ENCODE measurements at regions not wholly inside any gene's neighbourhood (a gene's known extent, or its start where the extent isn't known, plus 50 kb on each side); places are given as distances from the start of the nearest gene placed in this dataset.
"Not testable (repeated sequence)": the region's sequence is repeated elsewhere in the genome, so short reads cannot be mapped to it uniquely, and the experiment has no call there.

- ATAC-seq (replicated peaks in 6 of 8); H3K4me3 ChIP-seq; H3K27ac ChIP-seq; in situ Hi-C loops (cut with MboI; ENCODE audit: low pct_unique_long_range_greater_than_20kb in 2 of 9, low sequenced_read_pairs in 9 of 9, unreplicated experiment in 9 of 9); H3K4me1 ChIP-seq (replicated peaks in 1 of 2): not testable (repeated sequence)
- 60 to 100% (median 91%) methylated on average over 1 to 5 of the region's 5 CpGs; no CpG with 5 or more reads in 5 of the 10 experiments for WGBS, 10 experiments
Measured at GRCh38 chr1:96617375-96617774, 104.2 kb upstream of the PTBP2 start.

- no peak overlapping the region for H3K27ac ChIP-seq
- no peak overlapping the region for H3K4me3 ChIP-seq
- 50 to 100% (median 100%) methylated on average over 1 of the region's 1 CpG; no CpG with 5 or more reads in 1 of the 10 experiments for WGBS, 10 experiments
- peaks cover 0 to 13% of the 10 kb centered on the region in 2 donors for H3K4me1 ChIP-seq (replicated peaks in 1 of 2)
- ATAC-seq (replicated peaks in 6 of 8), result no peak
- in situ Hi-C loops (cut with MboI; ENCODE audit: low pct_unique_long_range_greater_than_20kb in 2 of 9, low sequenced_read_pairs in 9 of 9, unreplicated experiment in 9 of 9), result no loop called here
Measured at GRCh38 chr1:96632045-96632664, 89.4 kb upstream of the PTBP2 start.

GRCh38 chr1:96633695-96634094, 87.9 kb upstream of the PTBP2 start:
- WGBS, 10 experiments, result 81 to 100% (median 90%) methylated on average over 1 to 3 of the region's 3 CpGs; no CpG with 5 or more reads in 1 of the 10 experiments
- Histone ChIP-seq H3K4me1 (replicated peaks in 1 of 2) (peaks cover 0 to 13% of the 10 kb centered on the region in 2 donors), H3K27ac (no peak overlapping the region), H3K4me3 (no peak overlapping the region)
- no peak for ATAC-seq (replicated peaks in 6 of 8)
- in situ Hi-C loops (cut with MboI; ENCODE audit: low pct_unique_long_range_greater_than_20kb in 2 of 9, low sequenced_read_pairs in 9 of 9, unreplicated experiment in 9 of 9), result no loop called here

GRCh38 chr1:96634883-96635282, 86.7 kb upstream of the PTBP2 start:
- Histone ChIP-seq H3K4me3 (no peak overlapping the region), H3K27ac (no peak overlapping the region), H3K4me1 (replicated peaks in 1 of 2) (peaks cover 0 to 13% of the 10 kb centered on the region in 2 donors)
- 50 to 100% (median 95%) methylated on average over 1 to 2 of the region's 2 CpGs; no CpG with 5 or more reads in 4 of the 10 experiments for WGBS, 10 experiments
- ATAC-seq (replicated peaks in 6 of 8), result peak in 5 of 8 experiments; percentile 30 to 92 (median 44)
- in situ Hi-C loops (cut with MboI; ENCODE audit: low pct_unique_long_range_greater_than_20kb in 2 of 9, low sequenced_read_pairs in 9 of 9, unreplicated experiment in 9 of 9), result no loop called here

GRCh38 chr1:96641282-96641681, 80.3 kb upstream of the PTBP2 start:
- H3K4me3 ChIP-seq, result no peak overlapping the region
- peak in 3 of 8 experiments; percentile 28 to 66 (median 60) for ATAC-seq (replicated peaks in 6 of 8)
- no peak overlapping the region for H3K27ac ChIP-seq
- peaks cover 0 to 2% of the 10 kb centered on the region in 2 donors for H3K4me1 ChIP-seq (replicated peaks in 1 of 2)
- in situ Hi-C loops (cut with MboI; ENCODE audit: low pct_unique_long_range_greater_than_20kb in 2 of 9, low sequenced_read_pairs in 9 of 9, unreplicated experiment in 9 of 9), result no loop called here
- 53 to 100% (median 77%) methylated on average over 2 to 3 of the region's 3 CpGs; no CpG with 5 or more reads in 2 of the 10 experiments for WGBS, 10 experiments

- Histone ChIP-seq H3K27ac (no peak overlapping the region), H3K4me1 (replicated peaks in 1 of 2) (peaks cover 0 to 2% of the 10 kb centered on the region in 2 donors), H3K4me3 (no peak overlapping the region)
- in situ Hi-C loops (cut with MboI; ENCODE audit: low pct_unique_long_range_greater_than_20kb in 2 of 9, low sequenced_read_pairs in 9 of 9, unreplicated experiment in 9 of 9), result no loop called here
- no peak for ATAC-seq (replicated peaks in 6 of 8)
- 50 to 100% (median 80%) methylated on average over 1 of the region's 1 CpG; no CpG with 5 or more reads in 1 of the 10 experiments for WGBS, 10 experiments
Measured at GRCh38 chr1:96643519-96643918, 78.1 kb upstream of the PTBP2 start.

GRCh38 chr1:96649301-96649700, 72.3 kb upstream of the PTBP2 start:
- H3K27ac ChIP-seq, result no peak overlapping the region
- peak in 1 of 8 experiments; percentile 38 for ATAC-seq (replicated peaks in 6 of 8)
- in situ Hi-C loops (cut with MboI; ENCODE audit: low pct_unique_long_range_greater_than_20kb in 2 of 9, low sequenced_read_pairs in 9 of 9, unreplicated experiment in 9 of 9), result no loop called here
- no peak overlapping the region for H3K4me3 ChIP-seq
- H3K4me1 ChIP-seq (replicated peaks in 1 of 2), result no peaks in the 10 kb centered on the region

- Histone ChIP-seq H3K27ac (no peak overlapping the region), H3K4me3 (no peak overlapping the region), H3K4me1 (replicated peaks in 1 of 2) (no peaks in the 10 kb centered on the region)
- ATAC-seq (replicated peaks in 6 of 8), result no peak
- 51 to 100% (median 64%) methylated on average over 1 to 5 of the region's 5 CpGs; no CpG with 5 or more reads in 4 of the 10 experiments for WGBS, 10 experiments
- in situ Hi-C loops (cut with MboI; ENCODE audit: low pct_unique_long_range_greater_than_20kb in 2 of 9, low sequenced_read_pairs in 9 of 9, unreplicated experiment in 9 of 9), result no loop called here
Measured at GRCh38 chr1:96651517-96651916, 70.1 kb upstream of the PTBP2 start.

GRCh38 chr1:96660051-96660450, 61.5 kb upstream of the PTBP2 start:
- 71 to 100% (median 91%) methylated on average over 1 to 3 of the region's 3 CpGs for WGBS, 10 experiments
- H3K27ac ChIP-seq, result no peak overlapping the region
- no peak overlapping the region for H3K4me3 ChIP-seq
- H3K4me1 ChIP-seq (replicated peaks in 1 of 2), result no peaks in the 10 kb centered on the region
- ATAC-seq (replicated peaks in 6 of 8), result no peak
- in situ Hi-C loops (cut with MboI; ENCODE audit: low pct_unique_long_range_greater_than_20kb in 2 of 9, low sequenced_read_pairs in 9 of 9, unreplicated experiment in 9 of 9), result no loop called here

GRCh38 chr1:96660503-96660902, 61.1 kb upstream of the PTBP2 start:
- no peak overlapping the region for H3K27ac ChIP-seq
- peak in 1 of 8 experiments; percentile 25 for ATAC-seq (replicated peaks in 6 of 8)
- no peaks in the 10 kb centered on the region for H3K4me1 ChIP-seq (replicated peaks in 1 of 2)

More at GRCh38 chr1:96660503-96660902, 61.1 kb upstream of the PTBP2 start:
- H3K4me3 ChIP-seq, result no peak overlapping the region
- WGBS, 10 experiments, result 60 to 100% (median 84%) methylated on average over 1 to 2 of the region's 2 CpGs; no CpG with 5 or more reads in 3 of the 10 experiments
- in situ Hi-C loops (cut with MboI; ENCODE audit: low pct_unique_long_range_greater_than_20kb in 2 of 9, low sequenced_read_pairs in 9 of 9, unreplicated experiment in 9 of 9), result no loop called here

All from motor neuron (in vitro differentiated cells).